ENCODE measurements at regions not wholly inside any gene's neighbourhood (a gene's known extent, or its start where the extent isn't known, plus 50 kb on each side); places are given as distances from the start of the nearest gene placed in this dataset.
"Not testable (repeated sequence)": the region's sequence is repeated elsewhere in the genome, so short reads cannot be mapped to it uniquely, and the experiment has no call there.

GRCh38 chr15:92705764-92706163, 50.2 kb upstream of the FAM174B start:
- no peak for DNase-seq (ENCODE audit: low read depth)

DNA sequence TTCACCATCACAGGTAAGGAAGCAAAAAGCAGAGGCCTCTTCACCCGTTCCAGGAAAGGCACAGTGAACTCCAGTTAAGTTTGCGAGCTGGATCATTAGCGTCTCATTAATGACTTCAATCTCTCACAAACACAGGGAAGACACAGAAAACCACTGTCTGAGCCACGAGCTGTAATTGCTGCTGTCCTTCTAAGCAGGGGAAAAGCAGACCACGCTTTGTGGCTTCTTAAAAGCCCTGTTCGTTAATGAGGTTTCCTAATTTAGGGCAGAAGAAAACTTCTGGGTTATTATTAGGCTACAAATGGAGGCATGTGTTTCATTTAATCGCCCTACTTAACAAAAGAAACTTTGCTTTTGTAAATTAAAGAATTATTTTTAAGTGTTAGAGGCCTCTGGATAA, 50.6 kb upstream of the FAM174B start:
- no peak for DNase-seq (ENCODE audit: low read depth)

DNA sequence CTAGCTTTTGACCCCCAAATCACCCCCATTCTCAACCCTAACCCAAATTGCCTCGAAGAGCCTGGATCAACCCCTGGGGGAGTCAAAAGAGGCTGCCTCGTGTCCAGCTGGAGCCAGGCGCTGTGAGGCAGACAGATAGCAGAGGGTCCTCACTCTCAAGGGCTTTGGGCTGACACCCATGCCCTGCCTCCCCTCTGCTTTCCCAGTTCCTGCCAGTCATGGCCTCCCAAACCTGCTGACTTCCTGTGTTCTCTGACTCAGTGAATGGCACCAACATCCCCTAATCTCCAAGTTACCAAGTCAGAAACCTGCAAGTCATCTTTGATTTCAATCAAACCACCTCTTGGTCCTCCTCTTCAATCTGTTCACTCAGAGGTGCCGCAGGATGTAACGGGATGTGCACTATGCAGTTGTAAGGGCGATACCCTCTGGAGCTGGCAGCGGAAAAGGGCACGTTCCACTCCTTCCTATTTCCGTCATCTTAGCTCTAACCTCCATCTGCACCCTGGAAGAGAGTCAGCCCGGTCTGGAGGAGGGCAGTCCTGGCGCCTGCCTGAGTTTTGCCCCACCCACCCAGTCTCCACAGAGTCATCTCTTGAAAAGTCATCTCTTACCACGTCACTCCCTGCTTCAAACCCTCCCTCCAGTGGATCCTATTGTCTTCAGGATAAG, 52.4 kb upstream of the FAM174B start:
- no peak for DNase-seq (ENCODE audit: low read depth)

DNA sequence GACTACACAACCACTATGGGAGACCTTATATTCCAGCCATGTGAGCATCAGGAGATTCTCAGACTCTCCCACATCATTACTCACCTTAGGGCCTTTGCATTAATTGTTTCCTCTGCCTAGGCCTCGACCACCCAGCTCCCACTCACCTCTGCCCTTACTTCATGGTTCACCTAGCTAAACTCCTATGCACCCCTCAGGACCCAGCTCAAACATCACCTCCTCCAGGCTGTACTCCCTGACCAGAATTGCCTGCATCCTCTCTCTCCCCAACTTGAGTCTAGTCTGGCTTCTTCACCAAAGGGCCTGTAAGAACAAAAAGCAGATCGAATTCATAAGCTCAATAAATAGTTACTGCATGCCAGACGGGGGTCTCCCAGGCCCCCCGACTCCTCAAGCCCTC, 53.1 kb upstream of the FAM174B start:
- DNase-seq (ENCODE audit: low read depth) = no peak

GRCh38 chr15:92709110-92709790, 53.7 kb upstream of the FAM174B start:
- DNase-seq (ENCODE audit: low read depth) = no peak

GRCh38 chr15:92711457-92711831, 55.9 kb upstream of the FAM174B start:
- no peak for DNase-seq (ENCODE audit: low read depth)

DNA sequence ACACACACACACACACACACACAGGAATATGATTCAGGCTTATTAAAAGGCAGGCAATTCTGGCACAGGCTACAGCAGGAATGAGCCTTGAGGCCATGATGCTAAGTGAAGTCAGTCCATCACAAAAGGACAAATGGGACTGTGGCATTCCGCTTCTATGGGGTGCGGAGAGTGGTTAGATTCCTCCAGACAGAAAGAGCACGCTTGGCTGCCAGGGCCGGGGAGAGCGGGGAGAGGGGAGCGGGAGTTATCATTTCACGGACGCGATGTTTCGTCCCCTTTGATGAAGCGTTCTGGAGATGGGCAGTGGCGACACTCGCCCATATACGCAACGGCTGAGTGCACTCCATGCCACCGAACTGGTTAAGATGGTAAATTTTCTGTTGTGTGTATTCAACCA, 58.5 kb upstream of the FAM174B start:
- DNase-seq (ENCODE audit: low read depth) = no peak

GRCh38 chr15:92714477-92715401, 59.2 kb upstream of the FAM174B start:
- no peak for DNase-seq (ENCODE audit: low read depth)

DNA sequence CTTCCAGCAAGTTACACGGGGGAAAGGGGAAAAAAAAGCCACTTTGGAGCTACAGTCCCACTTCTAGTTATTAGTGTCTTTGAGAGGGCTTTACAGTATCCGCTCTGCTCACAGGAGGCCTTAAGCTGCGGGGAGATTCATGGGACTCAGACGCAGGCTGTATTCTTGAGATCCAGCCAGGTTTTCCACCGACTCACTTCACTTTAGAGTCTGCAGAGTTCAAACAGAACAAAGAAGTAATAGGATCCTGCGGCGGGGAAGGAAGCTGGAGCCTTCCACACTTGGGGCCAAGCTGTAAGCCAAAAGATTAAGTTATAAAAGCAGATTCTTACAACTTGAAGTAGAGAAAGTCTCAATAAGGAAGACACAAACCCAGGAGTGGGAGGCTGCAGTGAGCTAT, 60.2 kb upstream of the FAM174B start:
- no peak for DNase-seq (ENCODE audit: low read depth)

DNA sequence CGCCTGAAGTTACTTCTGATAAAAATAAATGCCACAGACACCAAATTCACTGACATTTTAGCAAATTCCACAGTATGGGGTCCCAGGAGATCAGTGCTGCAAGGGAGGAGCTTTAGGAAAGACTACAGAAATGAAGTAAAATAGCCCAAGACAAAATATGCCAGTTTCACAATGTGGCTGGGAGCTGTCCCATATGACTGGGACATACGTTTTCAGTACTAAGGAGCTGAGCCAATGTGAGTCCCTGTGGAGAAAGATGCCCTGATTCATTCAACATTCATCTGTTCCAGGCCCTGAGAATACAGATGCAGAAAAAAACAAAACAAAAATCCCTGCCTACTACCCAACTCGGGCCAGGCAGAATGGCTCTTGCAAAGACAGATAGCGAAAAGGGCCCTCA, 63.4 kb upstream of the FAM174B start:
- DNase-seq (ENCODE audit: low read depth) = no peak

GRCh38 chr15:92724144-92724543, 68.6 kb upstream of the FAM174B start:
- DNase-seq (ENCODE audit: low read depth) = no peak

GRCh38 chr15:92725171-92725570, 69.6 kb upstream of the FAM174B start:
- DNase-seq (ENCODE audit: low read depth) = no peak

GRCh38 chr15:92728266-92728665, 72.7 kb upstream of the FAM174B start:
- no peak for DNase-seq (ENCODE audit: low read depth)

DNA sequence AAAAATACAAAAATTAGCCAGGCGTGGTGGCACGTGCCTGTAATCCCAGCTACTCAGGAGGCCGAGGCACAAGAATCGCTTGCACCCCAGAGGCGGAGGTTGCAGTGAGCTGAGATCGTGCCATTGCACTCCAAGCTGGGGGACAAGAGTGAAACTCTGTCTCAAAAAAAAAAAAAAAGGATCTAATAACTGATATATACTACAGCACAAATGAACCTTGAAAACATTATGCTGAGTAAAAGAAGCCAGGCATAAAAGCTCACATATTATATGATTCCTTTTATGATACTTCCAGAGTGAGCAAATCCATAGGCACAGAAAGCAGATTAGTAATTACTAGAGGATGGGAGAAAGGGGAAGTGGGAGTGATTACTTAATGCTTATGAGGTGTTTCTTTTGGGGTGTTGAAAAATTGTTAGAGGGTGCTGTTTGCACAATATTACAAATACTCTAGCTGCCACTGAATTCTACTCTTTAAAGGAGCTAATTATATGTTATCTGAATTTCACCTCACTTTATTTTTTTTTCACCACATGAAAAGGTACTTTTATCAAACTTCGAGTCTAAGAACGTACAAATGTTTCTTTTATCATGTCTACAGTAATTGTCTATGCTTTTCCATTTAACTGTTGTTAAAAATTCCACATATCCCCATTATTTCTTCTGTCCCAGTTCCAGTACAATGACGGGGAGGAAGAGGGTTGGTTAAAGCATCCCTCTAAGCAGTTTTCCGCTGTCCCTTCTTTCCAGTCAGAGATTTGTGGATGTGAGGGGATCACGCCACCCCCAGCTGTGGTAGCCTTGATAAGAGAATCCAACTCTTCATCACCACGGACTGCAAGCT, 77.7 kb upstream of the FAM174B start:
- DNase-seq (ENCODE audit: low read depth) = no peak

DNA sequence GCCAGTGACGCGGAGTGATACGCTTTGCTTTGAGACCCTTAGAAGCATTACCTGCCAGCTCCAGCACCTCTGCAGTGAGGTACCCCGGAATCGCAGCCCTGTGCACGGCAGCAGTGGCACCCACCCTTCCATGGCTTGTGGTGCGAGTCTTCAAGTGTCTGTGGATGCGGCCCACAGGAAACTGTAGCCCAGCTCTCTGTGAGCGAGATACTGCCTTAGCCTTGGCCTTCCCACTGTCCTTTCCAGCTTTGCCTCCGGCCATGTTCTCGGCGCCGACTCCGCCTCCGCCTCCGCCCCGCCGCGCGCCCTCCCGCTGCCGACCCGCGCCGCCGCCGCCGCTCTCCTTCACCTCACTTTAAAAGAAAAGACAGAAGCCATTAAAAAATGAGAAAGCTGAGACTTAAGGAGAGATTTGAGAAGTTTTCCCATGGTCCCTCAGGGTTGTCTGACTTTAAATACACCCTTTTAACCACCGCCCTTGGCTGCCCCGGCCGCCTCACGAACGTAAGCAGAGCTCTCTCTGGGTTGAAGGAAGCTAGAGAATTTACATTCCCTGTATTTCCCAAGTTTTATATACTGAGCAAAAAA, 78.5 kb upstream of the FAM174B start:
- no peak for DNase-seq (ENCODE audit: low read depth)

GRCh38 chr15:92739246-92739645, 83.7 kb upstream of the FAM174B start:
- DNase-seq (ENCODE audit: low read depth) = not testable (repeated sequence)

GRCh38 chr15:92745845-92746271, 90.3 kb upstream of the FAM174B start:
- no peak for DNase-seq (ENCODE audit: low read depth)

- DNase-seq (ENCODE audit: low read depth) = no peak
Measured at GRCh38 chr15:92747047-92747446, 91.5 kb upstream of the FAM174B start.

DNA sequence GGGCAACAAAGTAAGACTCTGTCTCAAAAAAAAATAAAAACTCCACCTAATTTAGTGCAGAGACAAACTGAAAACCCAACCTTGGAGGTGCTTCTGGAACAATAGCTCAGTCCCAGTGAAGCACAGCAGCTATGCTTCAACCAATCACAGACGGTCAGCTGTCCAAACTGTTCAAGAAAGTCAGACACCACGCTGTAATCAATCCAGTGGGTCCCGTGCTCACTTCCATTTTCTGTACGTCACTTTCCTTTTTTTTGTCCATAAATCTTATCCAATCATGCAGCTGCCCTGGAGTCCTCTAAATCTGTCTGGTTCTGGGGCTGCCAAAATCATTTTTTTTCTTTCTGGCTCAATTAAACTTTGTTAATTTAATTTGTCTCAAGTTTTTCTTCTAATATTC, 93.6 kb upstream of the FAM174B start:
- DNase-seq (ENCODE audit: low read depth) = no peak

- DNase-seq (ENCODE audit: low read depth) = no peak
Measured at GRCh38 chr15:92749946-92750345, 94.4 kb upstream of the FAM174B start.

DNA sequence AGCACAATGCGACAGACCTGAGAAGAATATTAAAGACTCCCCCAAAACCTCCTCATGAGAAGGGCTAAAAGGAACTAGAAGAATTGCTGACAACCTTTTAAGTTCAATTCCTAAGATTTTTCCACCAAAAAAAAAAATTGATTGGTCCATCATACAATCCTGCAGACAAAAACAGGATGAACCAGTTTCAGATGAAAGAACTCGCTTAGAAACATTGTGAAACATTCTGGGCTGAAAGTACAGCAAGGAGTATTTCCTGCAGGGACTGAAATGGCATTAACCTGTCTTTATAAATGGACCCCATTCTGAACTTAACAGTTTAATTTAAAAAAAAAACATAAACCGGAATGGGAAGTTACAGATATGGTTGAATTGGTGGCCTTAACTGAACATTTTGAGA, 96.0 kb upstream of the FAM174B start:
- DNase-seq (ENCODE audit: low read depth) = no peak

GRCh38 chr15:92753591-92753990, 98.0 kb upstream of the FAM174B start:
- DNase-seq (ENCODE audit: low read depth) = no peak
